NCI-H2029 treated with DMSO at 0.1 percent for 48 hours (cell line): ENCODE measurements at regions not wholly inside any gene's neighbourhood (a gene's known extent, or its start where the extent isn't known, plus 50 kb on each side); places are given as distances from the start of the nearest gene placed in this dataset.

Source experiments
- DNase-seq: peaks from one replicate; lab custom pipeline; 2025; lab: John Stamatoyannopoulos, UW

- no peak for DNase-seq
These were observed 622.1 kb downstream of the IGSF11 start for GRCh38 chr3:118412503-118412902.

- no peak for DNase-seq
These were observed 609.3 kb downstream of the IGSF11 start for GRCh38 chr3:118425272-118425837.

GRCh38 chr3:118433825-118434224 lies 600.8 kb downstream of the IGSF11 start:
- no peak for DNase-seq

- no peak for DNase-seq
These were observed 598.7 kb downstream of the IGSF11 start for GRCh38 chr3:118435851-118436350.

- DNase-seq, result no peak
These were observed 597.9 kb downstream of the IGSF11 start for GRCh38 chr3:118436697-118437262.

- DNase-seq, result no peak
These were observed 589.6 kb downstream of the IGSF11 start for GRCh38 chr3:118445036-118445435.

GRCh38 chr3:118447339-118447738 lies 587.3 kb downstream of the IGSF11 start:
- DNase-seq, result no peak

- DNase-seq, result no peak
These were observed 567.8 kb downstream of the IGSF11 start for GRCh38 chr3:118466795-118467330.

- DNase-seq, result no peak
These were observed 565.8 kb downstream of the IGSF11 start for GRCh38 chr3:118468801-118469200.

- no peak for DNase-seq
These were observed 562.1 kb downstream of the IGSF11 start for GRCh38 chr3:118472586-118472985.

GRCh38 chr3:118473343-118473742 lies 561.3 kb downstream of the IGSF11 start:
- no peak for DNase-seq

GRCh38 chr3:118476885-118477618 lies 557.6 kb downstream of the IGSF11 start:
- DNase-seq, result no peak

GRCh38 chr3:118477768-118478167 lies 556.9 kb downstream of the IGSF11 start:
- no peak for DNase-seq

- no peak for DNase-seq
These were observed 555.9 kb downstream of the IGSF11 start for GRCh38 chr3:118478706-118479276.

GRCh38 chr3:118479376-118479775 lies 555.3 kb downstream of the IGSF11 start:
- no peak for DNase-seq

- DNase-seq, result no peak
These were observed 554.4 kb downstream of the IGSF11 start for GRCh38 chr3:118480101-118480860.

- no peak for DNase-seq
These were observed 549.0 kb downstream of the IGSF11 start for GRCh38 chr3:118485693-118486092.

GRCh38 chr3:118487734-118488133 lies 546.9 kb downstream of the IGSF11 start:
- no peak for DNase-seq

GRCh38 chr3:118488732-118489131 lies 545.9 kb downstream of the IGSF11 start:
- no peak for DNase-seq

GRCh38 chr3:118495206-118495605 lies 539.4 kb downstream of the IGSF11 start:
- no peak for DNase-seq

- DNase-seq, result no peak
These were observed 537.4 kb downstream of the IGSF11 start for GRCh38 chr3:118497274-118497673.

- DNase-seq, result peak; percentile 95
These were observed 533.5 kb downstream of the IGSF11 start for GRCh38 chr3:118501152-118501551.
